ENCODE measurements at regions not wholly inside any gene's neighbourhood (a gene's known extent, or its start where the extent isn't known, plus 50 kb on each side); places are given as distances from the start of the nearest gene placed in this dataset.
"Not testable (repeated sequence)": the region's sequence is repeated elsewhere in the genome, so short reads cannot be mapped to it uniquely, and the experiment has no call there.

DNA sequence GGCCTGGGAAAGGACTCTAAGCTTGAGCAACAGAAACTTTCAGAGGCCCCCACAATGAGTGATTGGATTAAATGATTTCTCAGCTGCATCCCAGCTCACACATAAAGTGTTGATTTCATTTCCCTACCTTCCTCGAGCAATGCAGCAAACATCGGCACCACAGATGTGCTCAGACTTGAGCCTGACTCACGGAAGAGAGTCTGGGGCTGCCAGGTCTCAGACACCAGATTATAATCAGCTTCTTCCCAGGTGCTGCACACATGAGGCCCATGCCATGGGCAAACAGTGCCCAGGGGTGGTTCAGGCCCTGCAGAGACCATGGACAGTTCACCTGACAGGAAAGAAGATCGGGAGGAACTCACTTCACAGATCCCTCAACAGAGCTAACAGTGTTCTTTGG lies 226.6 kb upstream of the TENM4 start:
- DNase-seq, result no peak

DNA sequence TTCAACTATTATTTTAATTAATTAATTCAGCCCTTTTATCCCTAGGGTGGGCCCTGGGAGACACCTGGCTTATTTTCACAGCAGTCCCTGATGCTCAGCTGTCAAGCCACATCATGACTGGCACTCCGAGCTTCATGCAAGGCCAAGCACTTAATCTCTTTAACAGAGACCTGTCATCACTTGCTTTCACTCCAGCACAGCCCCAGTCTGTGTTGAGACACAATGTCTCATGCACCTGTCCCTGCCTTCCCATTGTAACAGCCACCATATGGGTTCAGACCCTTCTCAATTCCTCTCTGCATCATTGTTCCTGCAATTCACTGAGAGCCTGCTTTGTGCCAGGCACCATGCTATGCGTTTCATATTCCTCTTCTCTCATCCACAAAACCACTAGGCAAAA lies 222.2 kb upstream of the TENM4 start:
- DNase-seq, result no peak

DNA sequence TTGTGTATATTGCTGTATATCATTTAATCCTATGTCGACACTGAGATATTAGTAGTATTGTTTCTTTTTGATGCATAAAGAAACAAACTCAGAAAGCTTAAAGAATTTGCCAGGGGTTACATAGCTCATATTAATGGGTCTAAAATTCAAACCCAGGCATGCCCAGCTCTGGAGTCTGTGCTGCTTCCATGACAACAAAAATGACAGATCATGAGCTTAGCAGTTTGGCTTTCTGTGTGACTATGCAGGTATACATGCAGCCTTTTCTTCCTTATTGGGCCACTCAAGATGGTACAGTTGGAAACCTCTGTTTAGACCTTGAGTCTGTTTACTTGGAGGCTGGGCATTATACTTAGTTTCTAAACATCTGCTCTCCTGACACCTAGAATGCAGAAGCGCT lies 220.5 kb upstream of the TENM4 start:
- DNase-seq, result no peak

DNA sequence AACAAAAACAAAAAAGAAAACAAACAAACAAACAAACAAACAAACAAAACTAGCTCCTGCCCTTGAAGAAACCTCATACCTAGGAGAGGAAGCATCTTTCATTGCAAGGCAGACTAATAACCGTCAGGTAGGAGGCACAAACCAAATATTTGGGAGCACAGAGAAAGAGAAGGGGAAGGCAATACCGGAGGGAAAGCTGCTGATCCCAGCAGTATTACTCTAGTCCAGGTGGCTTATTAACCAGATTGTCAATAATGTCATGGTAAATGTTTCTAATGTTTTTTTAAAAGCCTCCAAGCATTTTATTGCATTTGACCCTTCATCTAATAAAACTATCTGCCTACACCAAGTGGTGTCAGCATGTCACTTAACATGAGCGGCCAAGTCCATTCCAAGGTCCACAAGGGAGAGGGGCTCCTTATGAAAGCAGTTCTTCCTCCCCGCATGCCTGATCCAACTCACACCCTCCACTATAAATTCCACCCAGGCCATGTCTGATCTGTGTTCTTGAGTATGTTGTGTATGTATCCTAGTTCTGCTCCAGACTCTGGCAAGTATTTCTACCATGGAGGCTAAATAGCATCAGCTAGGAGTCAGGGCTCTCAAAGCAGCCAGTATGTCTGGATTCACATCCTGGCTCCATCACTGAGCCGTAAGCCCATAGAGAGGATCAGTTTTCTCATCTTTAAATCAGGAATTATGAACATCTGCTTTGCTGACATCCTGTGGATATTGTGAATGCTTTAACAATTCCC lies 208.1 kb upstream of the TENM4 start:
- no peak for DNase-seq

DNA sequence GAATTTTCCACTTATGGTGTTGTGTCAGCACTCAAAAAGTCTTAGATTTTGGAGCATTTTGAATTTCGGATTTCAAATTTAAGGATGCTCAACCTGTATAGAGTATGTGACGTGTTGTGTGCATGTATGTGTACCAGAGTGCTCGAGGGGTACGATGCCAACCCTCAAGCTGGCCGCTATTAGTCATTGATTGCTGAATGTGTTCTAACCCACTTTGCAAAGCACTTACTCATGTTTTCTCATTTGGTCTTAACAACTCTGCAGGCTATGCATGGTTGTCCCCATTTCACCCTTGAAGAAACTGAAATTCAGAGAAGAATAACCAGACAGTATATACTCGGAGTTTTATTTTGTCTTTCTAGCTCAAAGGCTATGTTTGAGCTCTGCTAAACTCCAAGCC lies 196.4 kb upstream of the TENM4 start:
- DNase-seq, result no peak

DNA sequence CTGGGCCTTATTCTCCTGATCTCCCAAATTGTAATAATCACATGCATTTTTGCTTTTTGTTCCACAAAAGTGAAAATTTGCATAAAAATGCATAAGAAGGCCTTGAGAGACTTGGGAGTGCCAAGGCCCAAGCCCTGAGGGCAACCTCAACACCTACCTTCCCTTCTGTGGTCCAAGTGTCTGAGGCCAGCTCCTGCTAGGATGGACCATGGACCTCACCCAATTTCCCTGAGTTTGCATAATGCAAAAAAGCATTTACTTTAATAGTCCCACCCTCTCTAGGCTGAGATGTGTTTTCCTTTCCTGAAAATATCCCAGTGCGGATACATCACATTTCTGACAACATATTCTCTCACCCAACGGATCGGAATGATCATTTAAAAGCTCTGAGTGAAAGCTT lies 194.1 kb upstream of the TENM4 start:
- no peak for DNase-seq

DNA sequence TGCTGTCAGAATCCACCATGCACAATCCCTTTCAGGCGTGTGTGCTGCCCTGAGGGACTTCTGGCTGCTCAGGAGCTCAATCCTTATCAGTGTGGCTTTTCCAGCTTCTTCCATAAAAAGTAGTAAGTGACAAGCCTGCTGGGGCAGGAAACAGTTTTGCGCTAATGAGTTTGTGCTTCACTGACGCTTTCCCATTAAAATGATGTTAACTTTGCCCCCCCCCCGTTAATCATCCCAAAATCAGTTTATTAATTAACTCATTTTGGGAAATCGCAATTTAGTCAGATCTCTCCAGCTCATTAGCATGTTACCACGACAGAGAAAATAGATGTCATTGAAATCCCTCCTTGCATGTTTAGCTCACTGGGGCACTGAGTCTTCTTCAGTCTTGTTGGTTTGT lies 186.5 kb upstream of the TENM4 start:
- DNase-seq, result no peak

DNA sequence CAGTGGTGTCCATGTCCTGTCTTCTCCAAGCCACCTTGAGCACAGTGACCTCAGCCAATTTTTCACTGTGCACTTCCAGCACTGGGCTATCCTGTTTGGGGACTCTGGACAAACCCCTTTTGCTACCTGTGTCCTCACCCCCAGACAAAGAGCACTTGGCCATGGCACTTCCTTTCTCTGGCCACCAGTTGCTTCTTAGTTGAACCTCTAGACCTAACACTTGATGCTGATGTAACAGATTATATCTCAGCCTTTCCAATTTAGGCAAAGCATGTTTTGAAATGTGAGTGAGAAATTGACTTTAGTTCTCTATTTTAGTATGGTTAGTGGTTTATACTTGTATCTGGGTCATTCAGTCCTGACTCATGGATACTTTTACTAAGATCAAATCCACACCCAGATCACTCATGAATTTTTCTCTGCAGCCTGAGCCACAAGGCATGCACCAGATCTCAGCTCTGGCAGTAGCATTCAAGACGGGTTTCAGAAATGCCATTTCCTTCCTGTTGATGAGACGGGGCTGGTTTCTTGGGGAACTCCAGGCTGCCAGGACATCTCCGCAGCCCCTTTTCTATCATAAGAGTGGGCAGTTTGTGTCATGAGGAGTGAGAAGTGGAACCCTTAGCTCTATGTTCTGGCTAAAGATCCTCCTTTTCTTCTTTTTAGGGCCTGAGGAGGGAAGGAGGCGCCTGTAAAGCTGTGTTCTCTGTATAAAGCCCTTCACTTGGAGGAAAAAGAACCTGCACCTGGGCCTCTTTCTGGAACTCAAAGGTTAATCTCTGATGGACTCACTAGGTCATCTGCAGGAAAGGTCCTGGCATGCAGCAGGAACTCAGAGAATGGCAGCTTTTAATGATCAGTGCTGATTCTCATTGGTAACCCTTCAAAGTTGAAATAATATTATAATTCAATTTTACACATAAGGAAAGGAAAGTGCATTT lies 185.6 kb upstream of the TENM4 start:
- no peak for DNase-seq

DNA sequence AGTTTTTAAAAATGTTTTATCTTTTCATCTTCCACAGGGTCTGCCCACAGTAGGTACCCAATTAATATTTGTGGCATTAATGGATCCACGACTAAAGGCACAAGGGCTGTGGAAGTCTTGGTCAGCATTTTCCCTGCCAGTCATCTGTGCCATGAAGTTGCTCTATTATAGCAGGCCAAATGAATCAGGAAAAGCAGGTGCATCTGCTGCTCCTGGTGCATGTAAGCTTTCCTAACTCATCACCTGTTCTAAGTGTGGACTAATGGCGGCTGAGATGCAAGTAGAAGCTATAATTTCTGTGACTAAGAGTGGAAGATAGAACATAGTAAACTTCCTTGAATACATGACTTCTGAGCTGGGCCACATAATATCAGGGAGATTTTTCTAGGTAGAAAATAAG lies 182.5 kb upstream of the TENM4 start:
- DNase-seq, result no peak

DNA sequence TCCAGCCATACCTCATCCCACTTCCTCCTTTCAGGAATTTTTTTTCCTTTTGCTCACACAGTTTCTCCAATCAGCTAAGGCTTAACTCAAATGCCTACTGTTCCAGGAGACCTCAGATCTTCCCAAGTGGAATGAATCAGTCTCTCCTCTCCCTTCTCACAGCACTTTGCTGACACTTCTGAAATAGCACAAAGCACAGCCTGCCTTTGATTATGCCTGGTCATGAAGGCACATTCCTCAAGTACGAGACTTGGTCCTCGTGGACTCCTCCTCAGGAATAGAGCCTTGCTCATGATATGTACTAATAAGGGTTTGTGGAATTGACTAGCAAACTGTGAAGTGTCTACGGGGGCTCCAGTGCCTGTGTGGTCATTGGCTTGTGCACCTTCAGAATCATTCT lies 176.7 kb upstream of the TENM4 start:
- DNase-seq, result no peak

DNA sequence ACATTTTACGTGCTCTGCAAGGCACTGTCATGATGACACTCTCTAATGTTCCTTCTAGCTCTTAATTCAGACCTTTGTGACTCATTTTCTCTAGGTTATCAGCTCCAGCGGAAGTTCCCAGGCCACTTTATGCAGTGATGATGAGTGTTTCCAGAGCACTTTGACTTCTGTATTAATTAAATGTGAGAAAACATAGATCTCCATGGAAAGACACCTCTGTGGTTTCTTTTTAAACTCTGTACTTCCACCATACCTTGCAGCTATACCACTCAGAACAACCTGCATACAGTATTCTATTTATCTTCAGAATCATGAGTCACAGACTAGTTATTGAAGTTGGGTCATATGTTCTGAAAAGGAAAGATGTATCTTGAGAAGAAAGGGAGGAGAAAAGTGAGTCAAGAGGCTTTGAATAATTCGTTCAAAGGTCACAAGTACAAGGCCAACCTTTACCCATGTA lies 175.6 kb upstream of the TENM4 start:
- DNase-seq, result no peak

DNA sequence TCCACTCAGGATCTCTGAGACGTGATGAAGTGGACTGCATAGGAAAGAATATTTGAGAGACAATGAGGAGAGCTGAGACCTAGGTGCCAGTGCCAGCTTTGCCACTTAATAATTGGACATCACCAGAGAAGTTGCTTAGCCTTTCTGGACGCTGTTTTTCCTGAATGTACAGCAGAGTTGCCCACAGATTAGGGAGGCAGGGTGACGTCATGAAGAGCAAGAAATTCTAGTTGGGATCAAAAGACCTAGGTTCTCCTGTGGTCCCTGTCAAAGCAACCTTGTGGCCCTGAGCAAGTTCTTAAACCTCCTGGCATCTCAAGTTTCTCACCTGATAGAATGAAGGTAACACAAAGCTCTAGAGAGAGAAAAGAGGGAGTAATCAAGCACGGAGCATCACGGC lies 174.6 kb upstream of the TENM4 start:
- no peak for DNase-seq

DNA sequence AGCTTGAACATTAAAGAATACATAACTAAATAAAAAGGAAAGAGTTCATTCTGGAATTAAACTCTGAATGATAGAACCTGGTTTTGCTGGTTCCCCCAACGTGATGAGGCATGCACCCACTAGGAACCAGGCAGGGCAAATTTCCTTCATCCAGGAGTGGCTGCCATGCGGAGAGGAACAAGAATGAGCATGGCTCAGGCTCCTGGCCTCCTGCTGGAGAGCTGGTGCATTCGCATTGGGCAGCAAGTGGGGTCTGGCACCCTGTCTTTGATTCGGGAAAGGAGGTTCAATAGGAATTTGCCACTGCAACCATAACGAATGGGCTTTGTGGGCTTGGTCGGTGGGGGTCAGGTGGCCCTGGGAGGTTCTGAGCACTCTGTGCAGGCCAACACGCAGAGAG lies 169.8 kb upstream of the TENM4 start:
- DNase-seq, result no peak

DNA sequence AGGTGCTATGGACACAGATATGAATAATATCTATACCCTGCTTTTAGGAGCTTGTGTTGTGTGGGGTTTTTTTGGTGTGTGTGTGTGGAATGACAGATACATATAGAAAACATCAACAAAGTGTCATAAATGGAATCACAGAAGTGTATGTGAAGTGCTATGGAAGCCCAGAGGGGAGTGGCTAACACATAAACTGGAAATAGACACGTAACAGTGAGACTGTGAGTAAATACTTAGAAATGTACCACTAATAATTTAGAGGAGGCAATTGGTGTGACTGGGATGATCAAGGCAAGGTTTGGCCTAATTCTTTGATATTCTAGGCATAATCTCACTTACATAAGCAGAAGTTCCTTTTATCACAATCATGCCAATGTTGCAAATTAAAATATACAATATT lies 169.3 kb upstream of the TENM4 start:
- no peak for DNase-seq

DNA sequence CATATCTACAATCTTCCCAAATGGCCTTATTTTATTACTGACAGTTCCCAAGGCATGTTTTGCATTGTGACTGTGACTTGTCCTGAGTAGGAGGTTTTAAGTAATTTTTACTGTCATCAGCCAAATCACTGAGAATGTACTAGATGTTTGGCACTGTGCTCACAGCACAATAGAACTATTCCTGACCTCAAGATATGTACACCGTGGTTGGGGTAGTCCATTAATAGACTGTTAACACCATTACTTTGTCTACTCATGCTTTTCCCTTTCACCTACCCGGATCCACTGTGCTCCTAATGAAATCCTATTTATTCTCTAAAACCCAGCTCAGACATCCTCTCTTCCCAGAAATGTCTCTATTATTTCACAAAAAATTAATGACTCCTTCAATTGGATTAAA lies 168.7 kb upstream of the TENM4 start:
- no peak for DNase-seq

DNA sequence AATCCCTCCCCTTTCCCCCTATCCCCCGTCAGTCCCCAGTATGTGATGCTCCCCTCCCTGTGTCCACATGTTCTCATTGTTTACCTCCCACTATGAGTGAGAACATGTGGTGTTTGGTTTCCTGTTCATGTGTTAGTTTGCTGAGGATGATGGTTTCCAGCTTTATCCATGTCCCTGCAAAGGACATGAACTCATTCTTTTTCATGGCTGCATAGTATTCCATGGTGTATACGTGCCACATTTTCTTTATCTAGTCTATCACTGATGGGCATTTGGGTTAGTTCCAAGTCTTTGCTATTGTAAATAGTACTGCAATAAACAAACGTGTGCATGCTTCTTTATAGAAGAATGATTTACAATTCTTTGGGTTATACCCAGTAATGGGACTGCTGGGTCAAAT lies 165.6 kb upstream of the TENM4 start:
- DNase-seq, result not testable (repeated sequence)

DNA sequence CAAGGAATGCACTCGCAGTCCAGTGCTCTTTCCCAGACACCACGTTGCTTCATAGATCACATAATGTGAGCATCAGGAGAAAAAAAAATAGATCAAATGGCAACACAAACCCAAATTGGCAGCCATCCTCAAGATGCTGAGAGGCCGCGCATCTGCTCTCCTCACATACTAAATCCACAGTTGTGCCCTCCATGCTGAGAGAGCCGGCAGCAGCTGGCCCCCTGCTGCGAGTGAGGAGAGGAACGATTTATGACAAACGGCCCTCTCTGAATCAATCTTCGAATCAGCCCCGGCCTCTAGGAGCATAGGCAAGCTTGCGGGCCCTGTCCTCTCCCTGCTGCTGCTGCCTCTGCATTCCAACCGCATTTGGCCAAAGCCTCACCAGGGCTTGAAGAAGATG lies 159.9 kb upstream of the TENM4 start:
- DNase-seq, result no peak

DNA sequence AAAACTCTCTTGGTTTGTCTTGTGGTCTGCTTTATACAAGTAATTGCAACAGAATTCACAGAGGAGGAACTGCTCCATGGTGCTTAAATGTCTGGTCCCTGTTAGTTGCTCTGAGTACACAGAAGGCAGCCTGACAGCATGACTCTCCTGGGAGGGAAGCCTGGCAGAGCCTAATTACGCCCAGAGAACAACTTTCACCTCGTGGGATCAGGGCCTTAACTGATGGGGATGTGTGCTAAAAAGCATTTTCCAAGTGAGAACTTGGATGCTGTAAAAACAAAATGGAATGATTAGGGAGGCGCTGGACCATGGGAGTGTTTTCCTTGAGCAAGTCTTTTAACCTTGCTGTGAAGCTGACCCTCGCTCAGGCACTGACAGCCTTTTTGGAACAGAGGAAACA lies 154.0 kb upstream of the TENM4 start:
- no peak for DNase-seq

DNA sequence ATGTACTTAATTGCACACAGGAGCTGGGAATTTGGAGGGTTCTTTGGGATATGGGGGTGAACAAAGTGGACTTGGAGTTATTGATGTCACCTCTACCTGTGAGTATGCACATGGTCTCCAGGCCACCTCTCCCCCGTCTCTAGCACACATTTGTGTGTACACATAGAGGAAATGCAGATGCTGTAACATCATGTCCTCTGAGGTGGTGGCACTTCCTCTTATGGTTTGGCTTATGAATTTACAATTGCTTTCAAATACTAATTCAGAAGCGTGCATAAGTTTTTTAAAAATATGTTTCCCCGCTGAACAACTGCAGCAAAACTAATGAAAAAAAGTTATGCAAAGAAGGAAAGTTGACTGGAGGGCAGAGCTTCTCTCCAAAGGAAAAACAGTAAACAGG lies 152.0 kb upstream of the TENM4 start:
- no peak for DNase-seq

DNA sequence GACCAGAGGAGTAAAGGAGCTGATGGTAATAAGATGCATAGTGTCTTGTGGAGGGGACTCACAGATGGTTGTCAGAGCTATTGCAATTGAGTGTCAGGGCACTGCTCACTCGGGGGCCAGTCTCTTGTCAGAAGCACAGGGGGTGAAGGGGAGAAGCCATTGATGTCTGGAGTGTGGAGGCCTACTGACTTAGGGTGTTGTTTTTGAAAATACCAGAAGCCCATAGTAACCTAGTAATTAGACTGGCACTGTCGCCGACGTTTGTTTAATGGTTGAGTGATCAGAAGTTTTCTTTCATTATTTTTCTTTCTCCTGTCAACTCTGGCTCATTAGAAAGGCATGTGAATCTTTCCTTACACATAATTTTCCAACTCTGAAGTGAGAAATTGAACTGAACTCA lies 151.6 kb upstream of the TENM4 start:
- DNase-seq, result no peak

DNA sequence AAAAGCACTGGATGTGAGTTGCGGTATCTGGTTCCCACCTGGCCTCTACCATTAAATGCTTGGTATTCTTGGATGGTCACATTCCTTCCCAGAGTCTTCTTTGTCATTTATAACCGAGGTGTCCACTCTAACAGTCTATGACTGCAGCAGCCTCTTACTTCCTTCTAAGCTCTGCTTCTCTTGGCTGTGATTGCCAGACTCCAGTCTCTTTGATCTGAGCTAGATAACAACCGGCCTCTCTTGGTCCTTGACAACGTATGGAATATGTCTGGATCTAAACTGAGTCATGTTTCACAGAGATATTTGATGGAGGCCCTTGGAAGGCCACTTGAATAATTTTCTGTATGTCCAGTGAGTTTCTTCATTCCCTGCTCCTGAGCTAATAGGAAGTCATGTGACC lies 141.6 kb upstream of the TENM4 start:
- DNase-seq, result no peak

DNA sequence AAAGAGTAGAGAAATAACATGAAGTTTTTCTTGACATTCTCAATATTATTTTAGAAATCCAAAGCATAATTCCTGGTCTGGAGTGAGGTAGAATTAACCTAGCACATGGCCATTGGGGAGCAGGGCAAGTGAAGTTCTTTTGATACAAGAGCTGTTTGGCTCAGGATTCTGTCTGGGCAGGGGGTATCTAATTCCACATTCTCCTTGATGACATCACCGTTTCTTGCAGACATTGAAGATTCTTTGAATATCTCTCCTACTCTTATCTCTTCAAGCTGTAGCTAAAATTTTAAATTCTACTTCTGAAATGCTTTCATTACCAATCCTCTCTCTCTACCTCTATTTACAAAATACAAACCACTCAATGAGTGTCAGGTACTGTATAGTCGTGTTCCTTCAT lies 138.2 kb upstream of the TENM4 start:
- DNase-seq, result no peak

DNA sequence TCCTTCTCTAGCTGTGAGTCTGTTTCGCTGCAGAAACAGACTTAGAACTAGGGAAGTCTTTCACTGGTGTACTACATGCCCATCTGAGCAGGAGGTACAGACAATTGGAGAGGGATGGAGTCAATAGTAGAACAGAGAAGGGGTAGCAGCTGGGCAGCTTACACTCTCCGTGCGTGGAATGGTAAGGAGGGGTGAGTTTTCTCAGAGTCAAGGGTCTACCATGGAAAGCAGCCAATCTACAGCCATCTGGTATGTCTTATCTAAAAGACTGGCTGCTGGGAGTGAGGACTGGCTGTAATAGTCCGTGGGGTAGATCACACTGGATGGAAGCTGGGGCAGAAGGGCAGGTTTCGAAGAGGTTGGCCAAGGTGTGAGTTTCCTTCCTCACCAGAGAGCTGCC lies 137.3 kb upstream of the TENM4 start:
- DNase-seq, result no peak

DNA sequence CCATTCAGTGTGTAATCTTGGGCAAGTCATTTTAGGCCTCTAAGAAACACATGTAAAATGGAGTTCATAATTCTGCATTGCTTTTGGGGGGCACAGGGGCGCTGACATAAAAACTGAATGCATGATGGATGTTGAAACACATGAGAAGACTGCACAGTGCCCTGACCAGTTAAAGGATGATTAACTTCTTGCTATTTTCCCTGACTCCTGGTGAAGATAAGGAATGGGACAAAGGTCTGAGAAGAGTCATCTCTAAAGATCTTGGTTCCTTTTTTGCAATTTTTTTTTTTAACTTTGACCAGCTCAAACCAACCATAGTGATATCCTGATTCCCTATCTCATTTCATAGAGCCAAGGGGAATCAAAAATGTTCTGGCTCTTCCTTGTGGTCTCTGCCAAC lies 134.9 kb upstream of the TENM4 start:
- DNase-seq, result no peak

All from CD4-positive, alpha-beta T cell treated with Interleukin-4 for 1 hour (primary cell).